Activated T-cell treated with anti-CD3 and anti-CD28 coated beads, Interleukin-2, amount 50 U/mL, for 72 hours (primary cell): ENCODE measurements at regions not wholly inside any gene's neighbourhood (a gene's known extent, or its start where the extent isn't known, plus 50 kb on each side); places are given as distances from the start of the nearest gene placed in this dataset.

Source experiments
- ATAC-seq, 2 donors: fragments of 150-1000 bp; cut with Tn5 transposase; replicated peaks in 1 of 2; 2 replicates each; pipeline ENCODE4 v1.10.0; 2021; ENCODE audit warnings: moderate library complexity in 2 of 2, mild to moderate bottlenecking in 1 of 2
- DNase-seq, 2 donors: peaks; one replicate each; pipeline ENCODE4 v3.0.0; 2021 to 2022; ENCODE audit warnings: mixed read lengths in 1 of 2
- H3K27ac Mint-ChIP-seq: one replicate; pipeline ENCODE4 v1.8.0; 2022; ENCODE audit warnings: mild to moderate bottlenecking, moderate library complexity, mixed read lengths
- H3K27me3 Mint-ChIP-seq: one replicate; pipeline ENCODE4 v1.8.0; 2022; ENCODE audit warnings: low read depth, mixed read lengths
- H3K36me3 Mint-ChIP-seq, 2 donors: one replicate each; pipeline ENCODE4 v1.8.0; 2022; ENCODE audit warnings: mixed read lengths in 2 of 2, mild to moderate bottlenecking in 1 of 2; ENCODE audit not compliant: insufficient read depth in 2 of 2
- H3K4me1 Mint-ChIP-seq: one replicate; pipeline ENCODE4 v1.8.0; 2022; ENCODE audit warnings: low read depth, mixed read lengths
- H3K4me3 Mint-ChIP-seq, 2 donors: one replicate each; pipeline ENCODE4 v1.8.0; 2022; ENCODE audit warnings: mild to moderate bottlenecking in 2 of 2, mixed read lengths in 2 of 2, moderate library complexity in 2 of 2
- H3K9me3 Mint-ChIP-seq, 2 donors: one replicate each; pipeline ENCODE4 v1.8.0; 2022; ENCODE audit warnings: mixed read lengths in 2 of 2

DNA sequence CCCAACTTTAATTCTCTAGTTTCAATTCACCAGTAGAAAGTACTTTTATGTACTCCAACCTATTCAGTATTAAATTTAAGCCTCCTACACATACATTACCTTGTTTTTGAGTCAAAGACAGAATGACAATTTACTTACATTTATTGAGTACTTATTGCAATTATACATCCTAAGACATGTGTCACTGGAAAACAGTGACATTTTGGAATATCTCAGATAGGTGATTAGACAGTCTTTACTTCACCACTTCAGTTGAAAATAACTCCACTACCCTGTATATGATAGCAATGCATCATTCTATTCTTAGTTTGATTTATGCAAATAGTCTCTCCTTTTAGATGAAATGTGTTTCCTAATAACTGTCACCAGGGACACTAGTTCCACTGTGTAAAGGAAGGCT lies 461.5 kb downstream of the TUSC7 start:
- no peak for DNase-seq
- peaks cover 0 to 4% of the 10 kb centered on the region in 2 donors for H3K9me3 Mint-ChIP-seq
- no peaks in the 10 kb centered on the region for H3K36me3 Mint-ChIP-seq
- no peaks in the 10 kb centered on the region for H3K27me3 Mint-ChIP-seq
- H3K27ac Mint-ChIP-seq = no peak overlapping the region
- H3K4me3 Mint-ChIP-seq = no peak overlapping the region
- no peak for ATAC-seq
- H3K4me1 Mint-ChIP-seq = no peaks in the 10 kb centered on the region

DNA sequence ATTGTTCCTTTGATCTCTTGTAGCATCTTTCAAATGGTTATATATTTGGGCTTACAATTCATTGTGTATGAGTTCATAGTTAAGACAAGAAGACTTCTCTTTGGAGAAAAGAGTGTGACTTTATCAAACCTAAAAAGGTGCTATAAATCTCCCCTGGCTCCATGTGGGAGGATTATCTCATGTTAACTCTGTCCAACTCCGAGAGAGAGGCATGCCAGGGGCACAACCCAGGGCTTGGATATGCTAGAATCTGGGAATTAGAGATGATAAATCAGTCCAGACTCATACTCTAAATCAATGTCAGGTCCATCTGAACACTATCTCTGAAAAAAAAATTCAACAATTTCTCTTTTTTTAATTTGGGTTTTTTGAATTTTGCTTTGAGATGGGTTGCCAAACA lies 462.8 kb downstream of the TUSC7 start:
- no peak overlapping the region for H3K4me3 Mint-ChIP-seq
- no peaks in the 10 kb centered on the region for H3K36me3 Mint-ChIP-seq
- DNase-seq (no peak), ATAC-seq (no peak)
- H3K27me3 Mint-ChIP-seq = no peaks in the 10 kb centered on the region
- H3K9me3 Mint-ChIP-seq = no peaks in the 10 kb centered on the region
- no peak overlapping the region for H3K27ac Mint-ChIP-seq
- no peaks in the 10 kb centered on the region for H3K4me1 Mint-ChIP-seq

DNA sequence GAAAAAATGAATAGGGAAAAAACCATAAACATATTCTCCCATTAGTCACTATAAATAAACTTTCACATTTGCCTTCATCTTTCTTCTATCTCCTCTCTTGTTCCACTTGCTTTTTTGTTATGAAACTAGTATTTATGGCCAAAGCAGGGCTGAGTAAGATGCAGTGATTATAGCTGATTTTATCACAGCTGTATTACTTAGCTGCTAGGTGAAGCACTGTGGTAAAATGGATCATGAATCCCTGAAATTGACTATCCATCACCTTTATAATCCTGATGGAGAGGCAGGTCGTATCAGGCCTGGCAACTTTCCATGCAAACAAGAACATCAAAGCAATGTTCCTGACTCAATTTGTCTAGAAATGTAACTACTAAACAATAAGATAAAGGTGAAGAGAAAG lies 471.6 kb downstream of the TUSC7 start:
- peaks cover 0 to 1% of the 10 kb centered on the region in 2 donors for H3K36me3 Mint-ChIP-seq
- no peak for DNase-seq
- H3K27me3 Mint-ChIP-seq = no peaks in the 10 kb centered on the region
- H3K4me3 Mint-ChIP-seq = no peak overlapping the region
- ATAC-seq = no peak
- H3K27ac Mint-ChIP-seq = no peak overlapping the region
- H3K4me1 Mint-ChIP-seq = no peaks in the 10 kb centered on the region
- peaks cover 8 to 9% of the 10 kb centered on the region in 2 donors for H3K9me3 Mint-ChIP-seq

DNA sequence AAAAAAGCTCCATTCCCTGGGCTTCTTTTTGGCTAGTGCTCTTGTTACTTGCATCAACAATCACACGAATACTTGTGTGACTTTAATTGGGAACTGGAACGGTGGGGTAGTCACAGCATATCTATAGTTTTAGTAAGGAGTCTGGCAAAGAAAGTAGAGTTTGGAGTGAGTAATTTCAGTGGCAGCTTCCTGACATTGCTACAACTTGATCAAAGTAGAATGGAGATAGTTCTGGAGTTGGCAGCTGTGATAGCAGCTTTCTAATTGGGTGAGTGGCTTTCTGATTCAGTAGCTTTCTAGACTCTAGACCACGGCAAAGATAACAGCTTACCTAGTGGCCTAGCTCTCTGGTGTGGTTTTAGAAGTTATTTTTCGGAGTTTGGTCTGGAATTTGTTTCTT lies 475.0 kb downstream of the TUSC7 start:
- H3K4me3 Mint-ChIP-seq = no peak overlapping the region
- H3K36me3 Mint-ChIP-seq = peaks cover 0 to 1% of the 10 kb centered on the region in 2 donors
- no peak overlapping the region for H3K27ac Mint-ChIP-seq
- ATAC-seq (no peak), DNase-seq (no peak)
- no peaks in the 10 kb centered on the region for H3K27me3 Mint-ChIP-seq
- no peaks in the 10 kb centered on the region for H3K4me1 Mint-ChIP-seq
- H3K9me3 Mint-ChIP-seq = peaks cover 9% of the 10 kb centered on the region in 2 donors

DNA sequence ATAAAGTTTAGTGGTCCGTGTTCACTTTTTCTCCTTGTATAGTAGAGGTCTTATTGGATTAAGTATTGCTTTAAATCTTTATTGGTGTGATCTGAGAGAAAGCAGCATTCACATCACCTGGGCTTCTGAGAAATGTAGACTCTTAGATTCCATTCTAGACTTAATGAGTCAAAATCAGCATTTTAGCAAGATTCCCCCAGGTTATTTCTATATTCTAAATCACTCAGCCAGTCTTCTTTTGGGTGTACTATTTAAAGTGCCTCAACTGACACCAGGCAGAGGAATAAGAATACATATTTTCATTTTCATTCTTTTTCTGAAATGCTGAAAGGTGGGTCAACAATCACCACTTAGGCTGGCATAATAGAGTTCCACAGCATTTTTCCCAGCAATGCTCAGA lies 481.7 kb downstream of the TUSC7 start:
- Mint-ChIP-seq H3K36me3 (no peaks in the 10 kb centered on the region), H3K4me3 (no peak overlapping the region), H3K4me1 (no peaks in the 10 kb centered on the region), H3K27ac (no peak overlapping the region), H3K27me3 (no peaks in the 10 kb centered on the region), H3K9me3 (peaks cover 4 to 8% of the 10 kb centered on the region in 2 donors)
- ATAC-seq (no peak), DNase-seq (no peak)

DNA sequence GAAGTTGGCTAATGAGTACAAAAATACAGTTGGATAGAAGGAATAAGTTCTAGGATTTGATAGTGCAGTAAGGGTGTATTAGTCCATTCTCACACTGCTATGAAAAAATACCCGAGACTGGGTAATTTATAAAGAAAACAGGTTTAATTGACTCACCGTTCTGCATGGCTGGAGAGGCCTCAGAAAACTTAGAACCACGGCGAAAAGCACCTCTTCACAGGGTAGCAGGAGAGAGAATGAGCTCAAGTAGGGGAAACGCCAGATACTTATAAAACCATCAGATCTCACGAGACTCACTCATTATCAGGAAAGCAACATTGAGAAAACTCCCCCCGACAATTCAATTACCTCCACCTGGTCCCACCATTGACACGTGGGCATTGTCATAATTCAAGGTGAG lies 483.3 kb downstream of the TUSC7 start:
- Mint-ChIP-seq H3K36me3 (no peaks in the 10 kb centered on the region), H3K9me3 (peaks cover 6% of the 10 kb centered on the region in 2 donors), H3K4me3 (no peak overlapping the region), H3K4me1 (no peaks in the 10 kb centered on the region), H3K27me3 (no peaks in the 10 kb centered on the region), H3K27ac (no peak overlapping the region)
- DNase-seq = no peak
- ATAC-seq = no peak

DNA sequence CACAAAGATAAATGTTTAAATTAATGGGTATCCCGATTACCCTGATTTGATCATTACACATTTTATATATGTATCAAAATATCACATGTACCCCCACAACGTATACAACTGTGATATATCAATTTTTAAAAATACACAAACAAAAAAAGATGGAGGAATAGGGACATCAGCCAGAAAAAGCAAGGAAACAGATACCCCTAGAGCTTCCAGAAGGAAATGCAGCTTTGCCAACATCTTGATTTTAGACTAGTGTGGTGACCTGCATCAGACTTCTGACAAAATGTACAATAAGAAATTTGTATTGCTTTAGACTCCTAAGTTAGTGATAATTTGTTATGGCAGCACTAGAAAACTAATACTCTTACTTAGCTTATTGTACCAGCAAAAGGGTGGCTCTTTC lies 483.8 kb downstream of the TUSC7 start:
- DNase-seq = no peak
- no peak for ATAC-seq
- no peaks in the 10 kb centered on the region for H3K27me3 Mint-ChIP-seq
- H3K9me3 Mint-ChIP-seq = peaks cover 6% of the 10 kb centered on the region in 2 donors
- H3K4me1 Mint-ChIP-seq = no peaks in the 10 kb centered on the region
- H3K27ac Mint-ChIP-seq = no peak overlapping the region
- no peak overlapping the region for H3K4me3 Mint-ChIP-seq
- no peaks in the 10 kb centered on the region for H3K36me3 Mint-ChIP-seq

DNA sequence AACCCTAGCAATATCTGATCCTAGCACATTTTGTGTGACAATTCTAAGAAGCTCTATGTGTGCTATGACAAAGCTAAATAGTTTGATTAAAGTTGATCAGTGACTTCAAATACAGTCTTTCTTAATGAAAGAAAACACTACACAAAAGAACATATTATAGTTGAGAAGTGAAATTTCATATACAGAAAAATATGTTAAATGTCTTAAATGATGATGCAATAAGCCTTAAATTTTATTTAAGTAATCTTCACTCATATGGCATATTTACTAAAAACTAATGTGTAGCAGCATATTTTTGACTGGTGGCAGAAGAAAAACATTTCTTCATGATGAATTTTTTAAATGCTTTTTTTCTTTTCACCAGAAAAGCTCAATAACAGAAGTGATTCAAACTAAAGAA lies 485.5 kb downstream of the TUSC7 start:
- no peak for ATAC-seq
- no peaks in the 10 kb centered on the region for H3K27me3 Mint-ChIP-seq
- no peaks in the 10 kb centered on the region for H3K4me1 Mint-ChIP-seq
- peaks cover 8 to 9% of the 10 kb centered on the region in 2 donors for H3K9me3 Mint-ChIP-seq
- no peaks in the 10 kb centered on the region for H3K36me3 Mint-ChIP-seq
- no peak for DNase-seq
- no peak overlapping the region for H3K27ac Mint-ChIP-seq
- H3K4me3 Mint-ChIP-seq = no peak overlapping the region

DNA sequence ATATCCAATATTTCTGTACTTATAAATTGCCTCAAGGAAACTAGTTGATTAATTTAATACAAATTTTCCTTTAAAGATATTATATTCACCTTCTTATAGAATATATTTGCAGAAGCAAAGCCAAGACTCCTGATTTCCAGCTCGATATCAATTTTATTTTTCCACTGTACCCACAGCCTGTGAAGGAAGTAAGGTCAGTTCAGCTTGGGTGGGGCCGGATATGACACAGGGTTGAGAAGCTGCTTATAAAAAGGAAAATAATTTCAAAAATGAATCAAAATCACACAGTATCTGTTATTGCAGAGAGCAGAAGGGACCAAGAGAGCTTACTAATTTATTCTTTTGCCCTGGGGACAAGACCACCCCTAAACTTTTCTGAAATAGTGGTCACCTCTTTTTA lies 491.4 kb downstream of the TUSC7 start:
- H3K27ac Mint-ChIP-seq = no peak overlapping the region
- no peaks in the 10 kb centered on the region for H3K4me1 Mint-ChIP-seq
- no peaks in the 10 kb centered on the region for H3K27me3 Mint-ChIP-seq
- DNase-seq = no peak
- no peaks in the 10 kb centered on the region for H3K36me3 Mint-ChIP-seq
- peaks cover 6 to 10% of the 10 kb centered on the region in 2 donors for H3K9me3 Mint-ChIP-seq
- no peak overlapping the region for H3K4me3 Mint-ChIP-seq
- no peak for ATAC-seq

DNA sequence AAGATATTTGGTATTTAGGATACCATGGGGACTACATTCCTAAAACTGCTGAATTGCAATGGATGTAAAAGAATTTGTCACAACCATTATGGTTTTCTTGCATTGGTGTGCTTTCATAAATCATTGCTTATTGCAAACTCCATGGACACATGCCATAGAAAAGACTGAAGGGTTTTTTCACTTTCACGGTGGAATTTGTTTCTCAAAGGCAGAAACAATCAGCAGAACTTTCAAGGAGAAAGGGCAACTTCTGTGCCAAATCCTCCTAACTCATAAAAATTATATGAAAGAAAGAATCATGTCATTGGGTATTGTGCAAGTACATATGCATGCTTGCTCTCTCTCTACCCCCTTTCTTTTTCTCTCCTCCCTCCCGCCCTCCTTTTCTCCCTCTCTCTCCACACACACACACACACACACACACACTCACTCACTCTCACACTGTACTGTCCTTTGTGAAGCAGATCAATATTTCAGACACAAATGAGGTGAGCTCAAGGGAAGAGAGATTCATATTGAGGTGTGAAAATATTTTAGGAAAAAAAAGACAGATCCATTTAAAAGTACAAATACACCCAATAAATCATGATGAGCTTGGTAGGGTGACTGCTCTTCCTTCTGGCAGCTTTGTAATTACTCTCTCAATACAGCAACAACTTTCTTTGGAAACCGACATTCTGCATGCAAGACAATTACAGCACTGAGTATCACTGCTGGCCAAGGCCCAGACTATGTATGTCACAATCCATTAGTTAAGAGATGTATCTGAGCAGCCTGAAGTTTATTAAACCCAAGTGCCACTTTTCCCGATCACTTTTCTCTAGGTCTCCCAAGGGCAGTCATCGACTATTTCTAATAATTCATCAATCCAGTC lies 492.6 kb downstream of the TUSC7 start:
- H3K27ac Mint-ChIP-seq = no peak overlapping the region
- H3K4me3 Mint-ChIP-seq = no peak overlapping the region
- ATAC-seq = no peak
- no peaks in the 10 kb centered on the region for H3K27me3 Mint-ChIP-seq
- DNase-seq = no peak
- no peaks in the 10 kb centered on the region for H3K36me3 Mint-ChIP-seq
- no peaks in the 10 kb centered on the region for H3K4me1 Mint-ChIP-seq
- H3K9me3 Mint-ChIP-seq = peaks cover 6 to 11% of the 10 kb centered on the region in 2 donors

DNA sequence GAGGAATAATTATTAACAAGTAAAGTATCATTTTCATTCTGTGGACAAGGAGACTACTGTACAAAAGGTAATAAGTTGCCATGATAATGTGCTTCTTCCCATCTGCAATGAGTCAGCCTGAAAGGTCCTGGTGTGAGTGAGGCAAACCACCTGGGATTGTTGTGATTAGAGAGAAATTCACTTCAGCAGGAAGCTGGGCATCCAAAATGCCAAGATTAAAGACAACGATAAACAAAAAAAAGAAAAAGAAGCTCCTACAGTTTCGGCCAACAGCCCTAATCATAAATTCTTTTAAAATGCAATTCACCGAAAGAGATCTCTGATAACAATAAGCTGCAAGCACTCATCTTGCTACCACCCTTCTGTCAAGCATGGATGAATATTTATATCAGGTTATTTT lies 507.8 kb downstream of the TUSC7 start:
- ATAC-seq = no peak
- peaks cover 2 to 12% of the 10 kb centered on the region in 2 donors for H3K9me3 Mint-ChIP-seq
- H3K27me3 Mint-ChIP-seq = no peaks in the 10 kb centered on the region
- H3K4me3 Mint-ChIP-seq = no peak overlapping the region
- DNase-seq = no peak
- no peaks in the 10 kb centered on the region for H3K36me3 Mint-ChIP-seq
- no peaks in the 10 kb centered on the region for H3K4me1 Mint-ChIP-seq
- no peak overlapping the region for H3K27ac Mint-ChIP-seq

DNA sequence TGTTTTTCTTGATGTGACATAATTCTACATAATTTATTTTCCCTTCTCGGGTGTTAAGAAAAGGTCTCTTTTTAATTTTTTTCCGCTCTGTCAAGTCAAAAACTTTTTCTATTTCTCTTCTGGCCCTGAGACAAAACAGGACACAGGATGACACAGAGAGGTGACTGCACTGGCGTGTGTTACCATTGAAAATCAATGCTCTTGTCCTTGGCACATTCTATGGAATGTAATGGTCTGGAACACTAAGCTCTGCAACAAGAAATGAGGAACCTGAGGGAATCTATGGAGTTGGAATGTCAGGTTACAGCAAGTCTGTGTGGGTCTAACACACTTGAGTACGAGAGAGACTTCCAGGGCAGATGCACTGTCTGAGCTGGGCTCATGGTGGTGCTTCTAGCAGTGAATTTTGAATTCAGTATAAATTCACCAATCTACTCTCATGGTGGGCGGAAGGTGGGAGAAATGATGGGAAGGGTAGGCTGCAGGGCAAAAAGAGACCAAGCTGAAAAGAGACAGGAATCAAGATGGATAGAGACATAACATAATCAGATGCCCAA lies 508.3 kb downstream of the TUSC7 start:
- Mint-ChIP-seq H3K27me3 (no peaks in the 10 kb centered on the region), H3K9me3 (peaks cover 2 to 10% of the 10 kb centered on the region in 2 donors), H3K27ac (no peak overlapping the region), H3K4me3 (no peak overlapping the region), H3K4me1 (no peaks in the 10 kb centered on the region), H3K36me3 (no peaks in the 10 kb centered on the region)
- ATAC-seq (no peak), DNase-seq (no peak)

DNA sequence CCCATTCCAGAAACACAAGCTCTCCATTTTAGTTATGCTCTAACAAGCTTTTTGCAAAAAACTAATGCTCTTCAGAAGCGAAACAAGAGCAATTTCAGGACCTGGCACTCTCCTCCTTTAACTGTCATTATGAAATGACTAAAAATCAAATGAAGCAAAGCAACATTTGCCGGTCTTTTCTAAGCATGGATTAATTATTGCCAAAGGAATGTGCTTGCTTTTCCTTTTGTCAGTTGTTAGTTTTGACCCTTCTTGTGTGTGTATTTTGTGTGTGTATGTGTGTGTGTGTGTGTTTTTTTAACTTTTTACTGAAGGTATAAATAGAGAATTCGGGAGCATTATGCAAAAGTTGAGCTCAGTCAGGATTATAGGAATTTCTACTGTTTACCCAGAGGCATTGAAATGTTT lies 509.1 kb downstream of the TUSC7 start:
- Mint-ChIP-seq H3K4me3 (no peak overlapping the region), H3K4me1 (no peaks in the 10 kb centered on the region), H3K27me3 (no peaks in the 10 kb centered on the region), H3K36me3 (no peaks in the 10 kb centered on the region), H3K27ac (no peak overlapping the region), H3K9me3 (peaks cover 2 to 10% of the 10 kb centered on the region in 2 donors)
- no peak for ATAC-seq
- DNase-seq = no peak

DNA sequence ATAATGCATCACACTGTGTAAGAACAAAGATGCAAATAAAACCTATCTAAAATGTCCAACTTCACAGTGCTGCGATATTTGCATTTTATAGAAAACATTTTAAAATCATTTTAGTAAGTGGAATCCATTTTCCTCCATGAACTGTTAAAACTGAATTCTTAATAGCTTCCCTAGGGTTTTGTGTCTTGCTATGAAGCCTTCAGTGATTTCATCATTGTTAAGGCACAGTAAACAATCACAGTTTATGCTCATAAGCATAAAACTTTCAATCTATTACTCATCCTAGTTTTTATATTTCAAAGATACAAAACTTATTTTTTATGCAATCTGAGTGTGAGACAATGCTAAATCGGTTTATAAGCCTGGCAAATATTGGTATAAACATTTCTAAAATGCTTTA lies 509.7 kb downstream of the TUSC7 start:
- Mint-ChIP-seq H3K36me3 (no peaks in the 10 kb centered on the region), H3K4me3 (no peak overlapping the region), H3K27me3 (no peaks in the 10 kb centered on the region), H3K4me1 (no peaks in the 10 kb centered on the region), H3K27ac (no peak overlapping the region), H3K9me3 (peaks cover 2 to 8% of the 10 kb centered on the region in 2 donors)
- ATAC-seq = no peak
- no peak for DNase-seq
